ENCODE measurements at regions not wholly inside any gene's neighbourhood (a gene's known extent, or its start where the extent isn't known, plus 50 kb on each side); places are given as distances from the start of the nearest gene placed in this dataset.

GRCh38 chr5:118544887-118545449 is 443.4 kb downstream of the DTWD2 start:
- Histone ChIP-seq H3K4me2 (ENCODE audit: insufficient read depth, low read length) (no peak overlapping the region), H3K4me1 (ENCODE audit: control insufficient read depth, extremely low read depth, insufficient read depth, low read length) (no peaks in the 10 kb centered on the region), H3K9ac (replicated peaks; ENCODE audit: extremely low read depth, insufficient read depth, low read length) (no peak overlapping the region), H2AFZ (ENCODE audit: low read depth, low read length) (no peak overlapping the region), H3K36me3 (ENCODE audit: control insufficient read depth in 2 of 2, extremely low read depth in 1 of 2, insufficient read depth in 2 of 2, low read length in 2 of 2) (no peaks in the 10 kb centered on the region), H3K27ac (ENCODE audit: insufficient read depth, low read depth, low read length) (no peak overlapping the region), H3K4me3 (replicated peaks in 1 of 3; ENCODE audit: insufficient read depth in 1 of 3, low read depth in 1 of 3, low read length in 3 of 3) (no peak overlapping the region), H3K9me3 (replicated peaks; ENCODE audit: control insufficient read depth, insufficient read depth, low read length) (peaks cover 2% of the 10 kb centered on the region), H4K20me1 (replicated peaks; ENCODE audit: control insufficient read depth, extremely low read depth, insufficient read depth, low read length) (no peaks in the 10 kb centered on the region), H3K79me2 (ENCODE audit: control insufficient read depth, insufficient read depth, low read length) (no peaks in the 10 kb centered on the region), H3K9me1 (replicated peaks; ENCODE audit: control insufficient read depth, extremely low read depth, insufficient read depth, low read length) (no peaks in the 10 kb centered on the region), H3K27me3 (ENCODE audit: control insufficient read depth in 2 of 2, insufficient read depth in 2 of 2, low read length in 2 of 2) (no peaks in the 10 kb centered on the region)
- ChIA-PET POLR2A (no interaction called here), CTCF (no interaction called here)
- TF ChIP-seq GATA2 (IDR thresholded peaks at IDR 0.05; ENCODE audit: insufficient read depth, insufficient read length, low read depth, low read length) (no peak), MYC (IDR thresholded peaks at IDR 0.05; ENCODE audit: low read depth, low read length) (no peak), EZH2 (IDR thresholded peaks at IDR 0.05; ENCODE audit: borderline replicate concordance, low read depth, low read length, severe bottlenecking) (no peak), FOS (IDR thresholded peaks at IDR 0.05; ENCODE audit: borderline replicate concordance, insufficient read depth, low read length) (no peak), MAX (IDR thresholded peaks at IDR 0.05; ENCODE audit: insufficient read depth, insufficient read length) (no peak), POLR2AphosphoS5 (IDR thresholded peaks at IDR 0.05; ENCODE audit: insufficient read depth, low read depth, low read length) (no peak), JUN (IDR thresholded peaks at IDR 0.05; ENCODE audit: borderline replicate concordance, insufficient read depth, insufficient read length, low read depth) (no peak), POLR2A (IDR thresholded peaks at IDR 0.05; ENCODE audit: low read depth, low read length) (no peak), CTCF (IDR thresholded peaks at IDR 0.05; ENCODE audit: extremely low read depth in 1 of 2, insufficient read depth in 1 of 2, low read depth in 1 of 2, low read length in 2 of 2) (no peak)
- FAIRE-seq (no peak), DNase-seq (ENCODE audit: low read depth, low spot score) (no peak)
- intact Hi-C loops (cut with micrococcal nuclease), result no loop called here
- BruUV-seq (replicated peaks), result no TSS peak
- dilution Hi-C loops (cut with MboI; ENCODE audit: extremely low pct_ligation_motif_present, low sequenced_read_pairs), result no loop called here
